BJ (cell line): ENCODE measurements at regions not wholly inside any gene's neighbourhood (a gene's known extent, or its start where the extent isn't known, plus 50 kb on each side); places are given as distances from the start of the nearest gene placed in this dataset.
"Not testable (repeated sequence)": the region's sequence is repeated elsewhere in the genome, so short reads cannot be mapped to it uniquely, and the experiment has no call there.

Experiments
- CTCF ChIA-PET: fragments of 350-600 bp; formaldehyde crosslinking; extraction: SDS; loops from one replicate; lab custom pipeline; 2021; ENCODE audit warnings: antibody characterized with exemption, inconsistent platforms; lab: Yijun Ruan, JAX
- POLR2A ChIA-PET: fragments of 300-600 bp; sonication (Branson Sonifier 250); formaldehyde crosslinking; extraction: SDS; loops from one replicate; lab custom pipeline; 2021; ENCODE audit warnings: antibody characterized with exemption; lab: Charles Lee
- DNase-seq: peaks from one replicate; pipeline ENCODE4 v3.0.0-alpha.2; 2011; ENCODE audit warnings: low read depth
- H3K27me3 ChIP-seq: 2 replicates; pipeline ENCODE4 v1.6.0; 2011; ENCODE audit warnings: low read length; ENCODE audit not compliant: control insufficient read depth, insufficient read depth
- H3K36me3 ChIP-seq: 2 replicates; pipeline ENCODE4 v1.5.1; 2011; ENCODE audit warnings: low read length; ENCODE audit not compliant: control insufficient read depth, insufficient read depth
- H3K4me3 ChIP-seq: 2 replicates; pipeline ENCODE4 v1.5.1; 2011; ENCODE audit warnings: low read depth, mild to moderate bottlenecking, control low read depth, low read length
- TF ChIP-seq, protein P1 (sequence below): IDR thresholded peaks from 2 replicates; pipeline ENCODE4 v1.5.1; 2011; ENCODE audit warnings: low read depth, mild to moderate bottlenecking, control low read depth, inconsistent platforms, low read length, moderate library complexity; ENCODE audit not compliant: insufficient read depth

DNA sequence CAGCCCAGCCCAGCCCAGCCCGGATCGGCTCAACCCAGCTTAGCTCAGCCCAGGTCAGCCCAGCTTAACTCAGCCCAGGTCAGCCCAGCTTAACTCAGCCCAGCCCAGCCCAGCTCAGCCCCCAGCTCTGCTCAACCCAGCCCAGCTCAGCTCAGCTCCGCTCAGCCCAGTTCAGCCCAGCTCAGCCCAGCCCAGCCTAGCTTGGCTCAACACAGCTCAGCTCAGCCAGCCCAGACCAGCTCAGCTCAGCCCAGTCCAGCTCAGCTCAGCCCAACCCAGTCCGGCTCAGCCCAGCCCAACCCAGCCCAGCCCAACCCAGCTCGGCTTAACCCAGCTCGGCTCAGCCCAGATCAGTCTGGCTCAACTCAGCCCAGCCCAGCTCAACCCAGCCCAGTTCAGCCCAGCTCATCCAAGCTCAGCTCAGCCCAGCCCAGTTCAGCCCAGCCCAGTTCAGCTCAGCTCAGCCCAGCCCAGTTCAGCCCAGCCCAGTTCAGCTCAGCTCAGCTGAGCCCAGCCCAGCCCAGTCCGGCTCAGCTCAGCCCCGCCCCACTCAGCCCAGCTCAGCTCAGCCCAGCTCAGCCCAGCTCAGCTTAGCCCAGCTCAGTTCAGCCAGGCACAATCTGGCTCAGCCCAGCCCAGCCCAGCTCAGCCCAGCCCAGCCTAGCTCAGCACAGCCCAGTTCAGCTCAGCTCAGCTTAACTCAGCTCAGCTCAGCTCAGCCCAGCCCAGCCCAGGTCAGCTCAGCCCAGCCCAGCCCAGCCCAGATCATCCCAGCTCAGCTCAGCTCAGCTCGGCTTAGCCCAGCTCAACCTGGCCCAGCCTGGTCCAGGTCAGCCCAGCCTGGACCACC, 331.7 kb downstream of the TMEM121 start:
- H3K27me3 ChIP-seq, result no peaks in the 10 kb centered on the region
- no peak overlapping the region for H3K4me3 ChIP-seq
- ChIA-PET CTCF (no interaction called here), POLR2A (no interaction called here)
- H3K36me3 ChIP-seq, result no peaks in the 10 kb centered on the region
- TF ChIP-seq, protein P1, sequence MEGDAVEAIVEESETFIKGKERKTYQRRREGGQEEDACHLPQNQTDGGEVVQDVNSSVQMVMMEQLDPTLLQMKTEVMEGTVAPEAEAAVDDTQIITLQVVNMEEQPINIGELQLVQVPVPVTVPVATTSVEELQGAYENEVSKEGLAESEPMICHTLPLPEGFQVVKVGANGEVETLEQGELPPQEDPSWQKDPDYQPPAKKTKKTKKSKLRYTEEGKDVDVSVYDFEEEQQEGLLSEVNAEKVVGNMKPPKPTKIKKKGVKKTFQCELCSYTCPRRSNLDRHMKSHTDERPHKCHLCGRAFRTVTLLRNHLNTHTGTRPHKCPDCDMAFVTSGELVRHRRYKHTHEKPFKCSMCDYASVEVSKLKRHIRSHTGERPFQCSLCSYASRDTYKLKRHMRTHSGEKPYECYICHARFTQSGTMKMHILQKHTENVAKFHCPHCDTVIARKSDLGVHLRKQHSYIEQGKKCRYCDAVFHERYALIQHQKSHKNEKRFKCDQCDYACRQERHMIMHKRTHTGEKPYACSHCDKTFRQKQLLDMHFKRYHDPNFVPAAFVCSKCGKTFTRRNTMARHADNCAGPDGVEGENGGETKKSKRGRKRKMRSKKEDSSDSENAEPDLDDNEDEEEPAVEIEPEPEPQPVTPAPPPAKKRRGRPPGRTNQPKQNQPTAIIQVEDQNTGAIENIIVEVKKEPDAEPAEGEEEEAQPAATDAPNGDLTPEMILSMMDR, result no peak
- DNase-seq, result no peak

DNA sequence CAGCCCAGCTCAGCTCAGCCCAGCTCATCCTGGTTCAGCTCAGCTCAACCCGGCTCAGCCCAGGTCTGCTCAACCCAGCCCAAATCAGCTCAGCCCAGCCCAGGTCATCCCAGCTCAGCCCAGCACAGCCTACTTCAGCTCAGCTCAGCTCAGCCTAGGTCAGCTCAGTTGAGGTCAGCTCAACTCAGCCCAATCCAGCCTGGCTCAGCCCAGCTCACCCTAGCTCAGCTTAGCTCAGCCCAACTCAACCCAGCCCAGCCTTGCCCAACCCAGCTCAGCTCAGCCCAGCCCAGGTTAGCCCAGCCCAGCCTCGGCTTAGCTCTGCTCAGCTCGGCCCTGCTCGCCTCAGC, 332.3 kb downstream of the TMEM121 start:
- TF ChIP-seq, protein P1, result no peak
- H3K4me3 ChIP-seq, result no peak overlapping the region
- H3K27me3 ChIP-seq, result no peaks in the 10 kb centered on the region
- no peak for DNase-seq
- H3K36me3 ChIP-seq, result no peaks in the 10 kb centered on the region
- ChIA-PET CTCF (no interaction called here), POLR2A (no interaction called here)

DNA sequence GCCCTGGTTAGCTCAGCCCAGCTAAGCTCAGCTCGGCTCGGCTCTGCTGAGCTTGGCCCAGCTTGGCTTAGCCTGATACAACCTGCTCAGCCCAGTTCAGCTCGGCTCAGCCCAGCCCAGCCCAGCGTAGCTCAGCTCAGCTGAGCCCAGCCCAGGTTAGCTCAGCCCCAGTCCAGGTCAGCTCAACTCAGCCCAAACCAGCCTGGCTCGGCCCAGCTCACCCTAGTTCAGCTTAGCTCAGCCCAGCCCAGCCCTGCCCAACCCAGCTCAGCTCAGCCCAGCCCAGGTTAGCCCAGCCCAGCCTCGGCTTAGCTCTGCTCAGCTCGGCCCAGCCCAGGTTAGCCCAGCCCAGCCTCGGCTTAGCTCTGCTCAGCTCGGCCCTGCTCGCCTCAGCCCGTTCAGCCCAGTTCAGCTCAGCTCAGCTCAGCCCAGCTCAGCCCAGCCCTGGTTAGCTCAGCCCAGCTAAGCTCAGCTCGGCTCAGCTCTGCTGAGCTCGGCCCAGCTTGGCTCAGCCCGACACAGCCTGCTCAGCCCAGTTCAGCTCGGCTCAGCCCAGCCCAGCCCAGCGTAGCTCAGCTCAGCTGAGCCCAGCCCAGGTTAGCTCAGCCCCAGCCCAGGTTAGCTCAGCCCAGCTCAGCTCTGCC, 332.8 kb downstream of the TMEM121 start:
- H3K4me3 ChIP-seq, DNase-seq, H3K27me3 ChIP-seq, H3K36me3 ChIP-seq, POLR2A ChIA-PET, CTCF ChIA-PET: not testable (repeated sequence)

DNA sequence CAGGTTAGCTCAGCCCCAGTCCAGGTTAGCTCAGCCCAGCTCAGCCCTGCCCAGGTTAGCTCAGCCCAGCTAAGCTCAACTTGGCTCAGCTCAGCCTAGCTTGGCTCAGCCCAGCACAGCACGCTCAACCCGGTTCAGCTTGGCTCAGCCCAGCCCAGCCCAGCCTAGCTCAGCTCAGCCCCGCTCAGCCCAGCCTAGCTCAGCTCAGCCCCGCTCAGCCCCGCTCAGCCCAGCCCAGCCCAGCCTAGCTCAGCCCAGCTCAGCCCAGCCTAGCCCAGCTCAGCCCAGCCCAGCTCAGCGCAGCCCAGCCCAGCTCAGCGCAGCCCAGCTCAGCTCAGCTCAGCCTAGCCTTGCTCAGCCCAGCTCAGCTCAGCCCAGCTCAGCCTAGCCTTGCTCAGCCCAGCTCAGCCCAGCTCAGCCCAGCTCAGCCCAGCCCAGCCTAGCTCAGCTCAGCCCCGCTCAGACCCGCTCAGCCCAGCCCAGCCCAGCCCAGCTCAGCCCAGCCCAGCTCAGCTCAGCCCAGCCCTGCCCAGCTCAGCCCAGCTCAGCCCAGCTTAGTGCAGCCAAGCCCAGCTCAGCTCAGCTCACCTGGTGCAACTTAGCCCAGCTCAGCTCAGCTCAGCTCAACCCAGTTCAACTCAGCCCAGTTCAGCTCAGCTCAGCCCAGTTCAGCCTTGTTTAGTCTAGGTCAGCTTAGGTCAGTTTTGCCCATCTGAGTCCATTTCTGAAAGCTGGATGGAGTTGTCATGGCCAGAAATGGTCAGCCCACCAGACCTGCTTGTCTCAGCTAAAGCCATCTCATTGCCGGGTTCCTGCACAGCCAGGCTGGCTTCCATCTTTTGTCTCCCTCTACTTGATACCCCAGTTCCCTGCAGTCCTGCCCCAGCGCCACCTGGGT, 333.6 kb downstream of the TMEM121 start:
- Histone ChIP-seq H3K27me3 (no peaks in the 10 kb centered on the region), H3K4me3 (no peak overlapping the region), H3K36me3 (no peaks in the 10 kb centered on the region)
- no peak for DNase-seq
- ChIA-PET POLR2A (no interaction called here), CTCF (no interaction called here)
- TF ChIP-seq, protein P1, result no peak

DNA sequence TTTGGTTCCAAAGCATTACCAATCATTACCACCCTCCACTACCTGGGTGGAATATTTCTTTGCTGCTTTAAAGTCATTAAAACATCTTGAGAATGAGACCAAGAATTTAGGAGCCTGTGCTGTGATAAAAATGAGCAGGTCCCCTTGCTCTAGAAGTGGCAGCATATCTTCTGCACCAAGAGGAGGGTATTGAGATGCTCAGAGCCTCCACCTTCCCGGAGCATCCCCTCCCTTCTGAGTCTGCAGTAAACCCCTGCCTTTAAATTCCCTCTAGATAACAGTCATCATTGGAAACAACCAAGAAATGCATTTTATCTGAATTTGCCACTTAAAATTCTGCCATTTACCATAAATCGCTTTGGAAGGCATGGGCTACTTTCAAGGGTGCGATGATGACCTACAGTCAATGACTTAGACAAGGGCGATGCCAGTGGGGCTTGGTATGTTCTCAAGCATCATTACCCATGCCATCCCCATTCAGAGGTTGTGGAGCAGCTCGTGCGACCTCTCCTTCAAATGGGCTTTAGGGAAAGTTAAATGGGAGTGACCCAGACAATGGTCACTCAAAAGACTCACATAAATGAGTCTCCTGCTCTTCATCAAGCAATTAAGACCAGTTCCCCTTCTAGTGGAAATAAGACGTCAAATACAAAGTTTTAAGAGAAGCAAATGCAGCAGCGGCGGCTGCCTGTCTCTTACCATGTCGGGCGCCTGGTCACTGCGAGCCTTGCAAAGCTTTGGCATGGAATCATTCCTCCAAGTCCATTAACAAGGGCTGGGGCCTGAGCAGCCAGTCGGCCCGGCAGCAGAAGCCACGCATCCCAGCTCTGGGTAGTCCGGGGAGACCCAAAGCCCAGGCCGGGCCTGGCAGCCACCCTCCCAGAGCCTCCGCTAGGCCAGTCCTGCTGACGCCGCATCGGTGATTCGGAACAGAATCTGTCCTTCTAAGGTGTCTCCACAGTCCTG, 334.5 kb downstream of the TMEM121 start:
- Histone ChIP-seq H3K27me3 (no peaks in the 10 kb centered on the region), H3K4me3 (no peak overlapping the region), H3K36me3 (no peaks in the 10 kb centered on the region)
- CTCF ChIA-PET, result no interaction called here
- no peak for DNase-seq
- TF ChIP-seq, protein P1, result no peak
- POLR2A ChIA-PET, result no interaction called here
